ENCODE measurements at regions not wholly inside any gene's neighbourhood (a gene's known extent, or its start where the extent isn't known, plus 50 kb on each side); places are given as distances from the start of the nearest gene placed in this dataset.

GRCh38 chrX:13253223-13253622 lies 66.6 kb downstream of the ATXN3L start:
- H3K27ac ChIP-seq = no peak overlapping the region
- in situ Hi-C loops (cut with MboI; ENCODE audit: low pct_unique_long_range_greater_than_20kb in 2 of 9, low sequenced_read_pairs in 9 of 9, unreplicated experiment in 9 of 9) = no loop called here
- WGBS, 10 experiments = 49 to 100% (median 91%) methylated on average over 1 to 3 of the region's 3 CpGs; no CpG with 5 or more reads in 5 of the 10 experiments
- no peaks in the 10 kb centered on the region for H3K4me1 ChIP-seq (replicated peaks in 1 of 2)
- no peak for ATAC-seq (replicated peaks in 6 of 8)
- H3K4me3 ChIP-seq = no peak overlapping the region

GRCh38 chrX:13252726-13253125 lies 67.1 kb downstream of the ATXN3L start:
- 60 to 100% (median 80%) methylated on average over 1 of the region's 4 CpGs; no CpG with 5 or more reads in 6 of the 10 experiments for WGBS, 10 experiments
- no peak for ATAC-seq (replicated peaks in 6 of 8)
- Histone ChIP-seq H3K4me3 (no peak overlapping the region), H3K27ac (no peak overlapping the region), H3K4me1 (replicated peaks in 1 of 2) (no peaks in the 10 kb centered on the region)
- in situ Hi-C loops (cut with MboI; ENCODE audit: low pct_unique_long_range_greater_than_20kb in 2 of 9, low sequenced_read_pairs in 9 of 9, unreplicated experiment in 9 of 9) = no loop called here

- WGBS, 10 experiments = 0 to 96% (median 73%) methylated on average over 2 to 7 of the region's 7 CpGs; no CpG with 5 or more reads in 5 of the 10 experiments
- ATAC-seq (replicated peaks in 6 of 8) = peak in 2 of 8 experiments; percentile 89 to 91
- in situ Hi-C loops (cut with MboI; ENCODE audit: low pct_unique_long_range_greater_than_20kb in 2 of 9, low sequenced_read_pairs in 9 of 9, unreplicated experiment in 9 of 9) = no loop called here
- no peak overlapping the region for H3K27ac ChIP-seq
- H3K4me3 ChIP-seq = no peak overlapping the region
- no peaks in the 10 kb centered on the region for H3K4me1 ChIP-seq (replicated peaks in 1 of 2)
These were observed 68.8 kb downstream of the ATXN3L start for GRCh38 chrX:13250826-13251580.

GRCh38 chrX:13248867-13249486 lies 70.9 kb downstream of the ATXN3L start:
- H3K4me3 ChIP-seq = no peak overlapping the region
- no peak overlapping the region for H3K27ac ChIP-seq
- 44 to 80% (median 64%) methylated on average over 1 to 7 of the region's 9 CpGs; no CpG with 5 or more reads in 6 of the 10 experiments for WGBS, 10 experiments
- no peaks in the 10 kb centered on the region for H3K4me1 ChIP-seq (replicated peaks in 1 of 2)
- ATAC-seq (replicated peaks in 6 of 8) = peak in 1 of 8 experiments; percentile 14
- in situ Hi-C loops (cut with MboI; ENCODE audit: low pct_unique_long_range_greater_than_20kb in 2 of 9, low sequenced_read_pairs in 9 of 9, unreplicated experiment in 9 of 9) = loop anchor here in 1 of 9 experiments (25.0 kb wide), 1 partner anchor 238 kb away; no protein-coding TSS in a partner anchor

- in situ Hi-C loops (cut with MboI; ENCODE audit: low pct_unique_long_range_greater_than_20kb in 2 of 9, low sequenced_read_pairs in 9 of 9, unreplicated experiment in 9 of 9) = loop anchor here in 1 of 9 experiments (25.0 kb wide), 1 partner anchor 248 kb away; no protein-coding TSS in a partner anchor
- 80% methylated on average over 1 to 2 of the region's 5 CpGs; no CpG with 5 or more reads in 7 of the 10 experiments for WGBS, 10 experiments
- H3K27ac ChIP-seq = no peak overlapping the region
- no peaks in the 10 kb centered on the region for H3K4me1 ChIP-seq (replicated peaks in 1 of 2)
- H3K4me3 ChIP-seq = no peak overlapping the region
- ATAC-seq (replicated peaks in 6 of 8) = no peak
These were observed 80.6 kb downstream of the ATXN3L start for GRCh38 chrX:13239272-13239671.

- no peak for ATAC-seq (replicated peaks in 6 of 8)
- H3K4me1 ChIP-seq (replicated peaks in 1 of 2) = peaks cover 0 to 14% of the 10 kb centered on the region in 2 donors
- in situ Hi-C loops (cut with MboI; ENCODE audit: low pct_unique_long_range_greater_than_20kb in 2 of 9, low sequenced_read_pairs in 9 of 9, unreplicated experiment in 9 of 9) = loop anchor here in 1 of 9 experiments (25.0 kb wide), 1 partner anchor 251 kb away; no protein-coding TSS in a partner anchor
- H3K4me3 ChIP-seq = no peak overlapping the region
- no peak overlapping the region for H3K27ac ChIP-seq
- WGBS, 10 experiments = 100% methylated on average over 1 of the region's 1 CpG; no CpG with 5 or more reads in 9 of the 10 experiments
These were observed 83.9 kb downstream of the ATXN3L start for GRCh38 chrX:13235930-13236329.

GRCh38 chrX:13232484-13232883 lies 87.4 kb downstream of the ATXN3L start:
- Histone ChIP-seq H3K4me1 (replicated peaks in 1 of 2) (peaks cover 0 to 14% of the 10 kb centered on the region in 2 donors), H3K27ac (no peak overlapping the region), H3K4me3 (no peak overlapping the region)
- ATAC-seq (replicated peaks in 6 of 8) = peak in 1 of 8 experiments; percentile 54
- in situ Hi-C loops (cut with MboI; ENCODE audit: low pct_unique_long_range_greater_than_20kb in 2 of 9, low sequenced_read_pairs in 9 of 9, unreplicated experiment in 9 of 9) = loop anchor here in 1 of 9 experiments (25.0 kb wide), 1 partner anchor 255 kb away; no protein-coding TSS in a partner anchor

- no peak overlapping the region for H3K4me3 ChIP-seq
- no peak overlapping the region for H3K27ac ChIP-seq
- no peak for ATAC-seq (replicated peaks in 6 of 8)
- in situ Hi-C loops (cut with MboI; ENCODE audit: low pct_unique_long_range_greater_than_20kb in 2 of 9, low sequenced_read_pairs in 9 of 9, unreplicated experiment in 9 of 9) = loop anchor here in 1 of 9 experiments (25.0 kb wide), 1 partner anchor 261 kb away; no protein-coding TSS in a partner anchor
- H3K4me1 ChIP-seq (replicated peaks in 1 of 2) = no peaks in the 10 kb centered on the region
These were observed 93.6 kb downstream of the ATXN3L start for GRCh38 chrX:13226214-13226613.

GRCh38 chrX:13223868-13224567 lies 95.8 kb downstream of the ATXN3L start:
- peaks cover 6 to 9% of the 10 kb centered on the region in 2 donors for H3K4me1 ChIP-seq (replicated peaks in 1 of 2)
- in situ Hi-C loops (cut with MboI; ENCODE audit: low pct_unique_long_range_greater_than_20kb in 2 of 9, low sequenced_read_pairs in 9 of 9, unreplicated experiment in 9 of 9) = no loop called here
- ATAC-seq (replicated peaks in 6 of 8) = peak; percentile 79 to 98 (median 94)
- WGBS, 10 experiments = 0 to 100% (median 79%) methylated on average over 1 to 2 of the region's 2 CpGs; no CpG with 5 or more reads in 4 of the 10 experiments
- H3K27ac ChIP-seq = no peak overlapping the region
- no peak overlapping the region for H3K4me3 ChIP-seq

GRCh38 chrX:13220916-13221315 lies 98.9 kb downstream of the ATXN3L start:
- H3K4me1 ChIP-seq (replicated peaks in 1 of 2) = peaks cover 6 to 9% of the 10 kb centered on the region in 2 donors
- 0 to 70% (median 16%) methylated on average over 1 to 4 of the region's 4 CpGs; no CpG with 5 or more reads in 5 of the 10 experiments for WGBS, 10 experiments
- in situ Hi-C loops (cut with MboI; ENCODE audit: low pct_unique_long_range_greater_than_20kb in 2 of 9, low sequenced_read_pairs in 9 of 9, unreplicated experiment in 9 of 9) = no loop called here
- no peak overlapping the region for H3K27ac ChIP-seq
- H3K4me3 ChIP-seq = no peak overlapping the region
- peak in 1 of 8 experiments; percentile 44 for ATAC-seq (replicated peaks in 6 of 8)

- ATAC-seq (replicated peaks in 6 of 8) = no peak
- Histone ChIP-seq H3K4me1 (replicated peaks in 1 of 2) (peaks cover 6 to 9% of the 10 kb centered on the region in 2 donors), H3K27ac (no peak overlapping the region), H3K4me3 (no peak overlapping the region)
- WGBS, 10 experiments = 13 to 80% (median 46%) methylated on average over 1 to 2 of the region's 2 CpGs; no CpG with 5 or more reads in 4 of the 10 experiments
- in situ Hi-C loops (cut with MboI; ENCODE audit: low pct_unique_long_range_greater_than_20kb in 2 of 9, low sequenced_read_pairs in 9 of 9, unreplicated experiment in 9 of 9) = no loop called here
These were observed 99.7 kb downstream of the ATXN3L start for GRCh38 chrX:13219991-13220764.

- Histone ChIP-seq H3K4me1 (replicated peaks in 1 of 2) (peaks cover 6 to 9% of the 10 kb centered on the region in 2 donors), H3K27ac (no peak overlapping the region), H3K4me3 (no peak overlapping the region)
- WGBS, 10 experiments = 33 to 97% (median 53%) methylated on average over 1 to 3 of the region's 3 CpGs; no CpG with 5 or more reads in 6 of the 10 experiments
- no peak for ATAC-seq (replicated peaks in 6 of 8)
- in situ Hi-C loops (cut with MboI; ENCODE audit: low pct_unique_long_range_greater_than_20kb in 2 of 9, low sequenced_read_pairs in 9 of 9, unreplicated experiment in 9 of 9) = no loop called here
These were observed 101.1 kb downstream of the ATXN3L start for GRCh38 chrX:13218758-13219157.
